ENCODE measurements at regions not wholly inside any gene's neighbourhood (a gene's known extent, or its start where the extent isn't known, plus 50 kb on each side); places are given as distances from the start of the nearest gene placed in this dataset.

DNA sequence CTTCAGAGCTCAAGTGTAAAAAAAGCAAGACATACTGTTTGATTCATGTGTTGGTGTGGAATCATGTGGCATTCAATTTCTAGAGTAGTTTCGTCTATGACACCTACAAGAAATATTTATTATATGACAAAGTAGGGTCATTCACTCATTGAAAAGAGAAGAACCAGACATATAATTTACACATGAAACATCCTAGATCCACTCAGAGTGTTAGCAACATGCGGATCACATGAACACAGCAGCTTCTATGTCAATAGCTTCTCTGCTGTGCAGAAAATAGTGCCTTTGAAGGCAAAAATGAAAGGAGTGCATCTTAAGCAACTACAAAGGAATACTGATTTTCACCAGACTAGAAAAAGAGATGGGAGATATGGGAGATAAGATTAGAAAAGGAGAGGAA is 569.8 kb downstream of the RPS29 start:
- DNase-seq (ENCODE audit: low read depth in 2 of 2) = no peak

GRCh38 chr14:49014476-49014875 is 571.7 kb downstream of the RPS29 start:
- no peak for DNase-seq (ENCODE audit: low read depth in 2 of 2)

- DNase-seq (ENCODE audit: low read depth in 2 of 2) = no peak
Measured at GRCh38 chr14:49008363-49008762, 577.8 kb downstream of the RPS29 start.

- DNase-seq (ENCODE audit: low read depth in 2 of 2) = no peak
Measured at GRCh38 chr14:48991141-48991540, 595.0 kb downstream of the RPS29 start.

- no peak for DNase-seq (ENCODE audit: low read depth in 2 of 2)
Measured at GRCh38 chr14:48983351-48983888, 602.8 kb downstream of the RPS29 start.

GRCh38 chr14:48974994-48975393 is 611.2 kb downstream of the RPS29 start:
- DNase-seq (ENCODE audit: low read depth in 2 of 2) = no peak

DNA sequence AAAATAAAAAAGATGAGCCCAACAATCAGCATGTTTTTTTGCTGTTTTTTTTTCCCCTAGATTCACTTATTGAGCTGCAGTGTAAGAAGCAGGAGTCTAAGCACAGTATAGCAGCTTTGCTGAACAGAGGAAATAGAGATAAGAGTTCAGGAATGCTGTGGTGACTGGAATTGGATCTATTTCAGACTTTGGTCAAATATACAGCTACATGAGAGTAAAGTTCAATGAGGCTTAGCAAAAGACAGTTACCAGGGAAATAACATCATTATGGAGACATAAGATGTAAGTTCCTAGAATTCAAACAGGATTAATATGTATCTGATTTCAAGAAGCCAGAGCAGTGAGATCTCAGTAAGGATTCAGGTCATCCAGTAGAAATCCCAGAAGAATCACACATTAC is 613.0 kb downstream of the RPS29 start:
- DNase-seq (ENCODE audit: low read depth in 2 of 2) = no peak

DNA sequence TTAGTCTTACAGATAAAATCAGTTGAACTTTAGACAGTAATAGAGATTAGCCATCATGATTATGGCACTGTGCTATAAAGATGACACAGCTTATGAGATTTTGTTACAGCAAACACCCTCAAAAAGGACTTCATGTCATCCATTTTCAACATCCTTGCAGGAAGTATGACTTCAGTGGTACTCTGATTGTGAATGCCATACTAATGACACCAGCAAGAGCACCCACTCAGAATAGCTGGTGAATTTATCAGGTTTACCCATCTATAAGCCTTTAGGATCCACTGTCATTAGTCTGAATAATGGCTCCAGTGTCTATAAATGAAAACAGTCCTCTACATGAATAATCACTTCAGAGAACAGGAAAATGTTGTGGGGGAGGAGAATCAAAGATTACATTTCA is 615.2 kb downstream of the RPS29 start:
- DNase-seq (ENCODE audit: low read depth in 2 of 2) = no peak

GRCh38 chr14:48967419-48967818 is 618.8 kb downstream of the RPS29 start:
- no peak for DNase-seq (ENCODE audit: low read depth in 2 of 2)

DNA sequence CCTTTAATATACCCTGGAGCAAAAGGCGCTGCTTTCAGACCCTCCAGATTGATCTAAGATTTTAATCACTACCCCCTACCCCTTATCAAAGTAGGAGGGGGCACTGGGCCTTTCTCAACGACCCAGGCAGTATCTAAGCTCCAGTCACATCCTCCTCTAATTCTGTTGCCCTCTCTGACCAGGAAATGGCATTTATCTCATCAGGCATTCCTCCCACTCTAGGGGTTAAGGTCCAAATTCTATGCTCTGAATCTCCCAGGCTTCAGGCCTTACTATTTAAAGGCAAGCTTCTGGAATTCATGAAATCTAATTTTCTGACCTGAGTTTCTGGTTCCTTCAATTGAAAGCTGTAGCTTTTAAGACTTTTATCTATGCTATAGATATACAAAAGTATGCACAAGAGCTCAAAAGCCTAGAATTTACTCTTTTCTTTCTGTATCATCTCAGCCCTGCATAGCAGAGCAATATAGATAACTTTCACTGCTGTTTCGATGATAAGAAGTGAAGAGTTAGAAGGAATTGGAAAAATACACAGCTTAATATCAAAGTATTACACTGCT is 622.9 kb downstream of the RPS29 start:
- DNase-seq (ENCODE audit: low read depth in 2 of 2) = no peak

DNA sequence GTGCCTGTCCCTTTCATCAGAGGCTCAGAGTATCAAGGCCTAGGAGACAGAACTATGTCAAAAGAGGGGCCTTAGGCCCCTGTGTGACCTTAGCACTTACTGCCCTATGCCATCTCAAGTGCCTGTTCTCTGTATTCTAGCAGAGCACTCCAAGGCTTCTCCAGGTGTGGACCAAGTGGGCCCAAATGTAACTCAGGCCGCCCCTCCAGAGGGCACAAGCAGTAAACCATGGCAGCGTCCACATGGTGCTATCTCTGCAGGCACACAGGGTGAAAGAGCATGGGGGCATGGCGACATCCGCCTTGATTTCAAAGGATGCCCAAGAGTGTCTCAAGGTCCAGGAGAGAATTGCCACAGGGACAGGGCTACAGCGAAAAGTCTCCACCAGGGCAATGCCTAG is 628.7 kb downstream of the RPS29 start:
- DNase-seq (ENCODE audit: low read depth in 2 of 2) = no peak

GRCh38 chr14:48955857-48956256 is 630.3 kb downstream of the RPS29 start:
- no peak for DNase-seq (ENCODE audit: low read depth in 2 of 2)

GRCh38 chr14:48954446-48954845 is 631.7 kb downstream of the RPS29 start:
- no peak for DNase-seq (ENCODE audit: low read depth in 2 of 2)

- no peak for DNase-seq (ENCODE audit: low read depth in 2 of 2)
Measured at GRCh38 chr14:48944809-48945208, 641.4 kb downstream of the RPS29 start.

GRCh38 chr14:48943913-48944312 is 642.3 kb downstream of the RPS29 start:
- no peak for DNase-seq (ENCODE audit: low read depth in 2 of 2)

DNA sequence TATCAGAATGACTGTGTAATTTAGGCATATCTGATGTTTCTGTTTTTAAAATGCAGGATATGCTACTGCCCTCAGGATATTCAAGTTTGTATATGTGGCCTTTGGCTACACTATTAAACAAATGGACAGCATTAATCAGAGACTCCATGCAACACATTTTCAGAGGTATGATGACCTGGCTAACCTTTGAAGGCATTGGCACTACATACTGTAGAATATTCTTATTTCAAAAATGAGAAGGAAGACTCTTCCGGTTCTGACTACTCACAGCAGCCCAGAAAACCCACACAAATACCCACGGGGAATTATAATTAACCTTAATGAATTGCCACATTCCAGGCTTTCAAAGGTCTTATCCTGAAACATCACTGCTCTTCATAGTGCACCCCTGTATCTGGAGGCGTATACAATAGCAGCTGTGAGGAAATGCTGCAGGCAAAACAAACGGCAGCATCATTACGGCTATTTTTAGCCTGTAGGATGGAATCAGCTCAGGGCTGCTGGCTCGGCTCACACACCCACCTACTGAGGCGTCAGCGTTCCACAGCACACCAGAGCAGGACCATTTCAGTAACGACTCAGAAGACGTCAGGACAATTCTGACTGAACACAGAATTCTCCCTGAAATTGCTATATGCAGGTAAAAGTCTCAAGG is 648.5 kb downstream of the RPS29 start:
- DNase-seq (ENCODE audit: low read depth in 2 of 2) = no peak

DNA sequence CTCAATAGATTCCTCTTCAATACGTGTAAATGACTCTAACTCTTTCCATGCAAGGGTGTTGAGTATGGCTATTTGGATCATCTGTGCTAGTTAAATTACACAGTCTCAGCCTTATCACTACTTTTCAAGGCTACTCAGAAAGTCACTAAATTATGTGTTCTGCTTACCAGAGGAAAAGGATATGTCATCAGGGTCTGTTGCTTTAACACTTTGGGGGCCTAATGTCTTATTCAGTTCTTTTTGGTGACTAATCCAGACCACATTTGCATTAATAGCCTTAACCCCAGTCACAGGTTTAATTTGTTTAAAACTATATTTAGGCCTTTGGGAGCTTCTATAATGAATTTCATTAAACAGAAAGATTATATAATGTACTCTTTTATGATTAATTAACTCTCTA is 649.3 kb downstream of the RPS29 start:
- no peak for DNase-seq (ENCODE audit: low read depth in 2 of 2)

DNA sequence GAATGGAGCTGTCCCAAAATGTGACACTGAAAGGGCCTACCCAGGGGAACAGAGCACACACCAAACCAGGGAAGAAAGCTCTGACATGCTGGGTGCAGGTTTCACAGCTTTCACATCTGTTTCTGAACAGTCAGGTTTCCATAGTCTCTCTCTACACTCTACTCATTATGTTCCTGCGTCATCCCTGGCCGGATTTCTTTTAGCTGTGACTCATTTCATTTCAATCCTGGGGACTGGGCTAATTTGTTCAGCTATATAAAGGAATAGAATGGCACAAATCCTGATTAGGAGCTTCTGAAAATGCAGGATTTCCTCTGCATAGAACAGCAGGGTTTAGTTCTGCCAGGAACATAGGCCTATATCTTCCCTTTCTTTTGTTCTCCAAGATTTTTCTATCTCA is 649.8 kb downstream of the RPS29 start:
- no peak for DNase-seq (ENCODE audit: low read depth in 2 of 2)

- DNase-seq (ENCODE audit: low read depth in 2 of 2) = no peak
Measured at GRCh38 chr14:48925184-48925583, 661.0 kb downstream of the RPS29 start.

GRCh38 chr14:48914921-48915320 is 671.3 kb downstream of the RPS29 start:
- DNase-seq (ENCODE audit: low read depth in 2 of 2) = no peak

GRCh38 chr14:48914382-48914781 is 671.8 kb downstream of the RPS29 start:
- DNase-seq (ENCODE audit: low read depth in 2 of 2) = no peak

DNA sequence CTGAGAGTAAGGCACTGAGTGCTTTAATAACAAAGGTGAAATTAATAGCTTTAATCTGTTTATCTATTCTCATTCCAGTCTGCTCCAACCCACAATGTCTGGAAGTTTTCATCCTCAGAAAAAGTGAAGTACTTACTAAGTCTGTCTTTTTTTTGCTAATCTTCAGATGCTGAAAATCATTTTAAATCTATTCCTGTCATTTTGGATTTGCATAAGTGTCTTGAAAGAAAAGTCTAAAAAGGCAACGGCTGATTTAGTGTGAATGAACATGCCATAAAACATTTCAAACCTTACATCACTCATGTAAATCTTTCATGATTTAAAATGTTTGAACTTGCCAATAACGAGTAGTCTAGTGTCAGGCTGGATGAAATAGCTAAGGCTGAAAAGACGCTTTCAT is 685.6 kb downstream of the RPS29 start:
- DNase-seq (ENCODE audit: low read depth in 2 of 2) = no peak

DNA sequence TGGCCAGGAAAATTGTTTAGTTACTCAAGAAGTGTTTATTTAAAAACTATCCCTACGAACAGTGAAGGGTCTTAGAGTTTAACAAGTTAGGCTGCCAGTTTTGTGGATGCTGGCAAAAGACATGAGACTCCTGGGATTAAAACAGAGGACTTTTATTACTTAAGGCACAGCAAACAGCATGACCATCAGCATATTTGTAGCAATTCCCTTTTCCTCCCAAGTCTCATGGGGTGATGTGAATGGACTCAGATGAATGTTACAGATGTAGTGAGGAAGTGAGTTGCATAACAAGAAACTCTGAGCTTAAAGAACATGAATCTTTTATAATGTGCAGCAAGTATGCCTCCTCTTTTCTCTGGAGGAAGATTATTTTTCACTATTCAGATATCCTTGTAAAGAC is 695.8 kb downstream of the RPS29 start:
- no peak for DNase-seq (ENCODE audit: low read depth in 2 of 2)

GRCh38 chr14:48876806-48877340 is 709.3 kb downstream of the RPS29 start:
- DNase-seq (ENCODE audit: low read depth in 2 of 2) = no peak
